Keratinocyte (primary cell): ENCODE measurements at regions not wholly inside any gene's neighbourhood (a gene's known extent, or its start where the extent isn't known, plus 50 kb on each side); places are given as distances from the start of the nearest gene placed in this dataset.

Source experiments
- DNase-seq: peaks from one replicate; pipeline ENCODE4 v3.0.0-alpha.2; 2011; ENCODE audit warnings: low read depth, missing footprints, low spot score
- FAIRE-seq: peaks from 2 replicates; lab custom pipeline; 2011; peaks lifted over from hg19 to GRCh38; lab: Jason Lieb, UNC
- H2AFZ ChIP-seq: 2 replicates; pipeline ENCODE4 v1.6.0; 2012; ENCODE audit warnings: low read length, control low read depth, inconsistent platforms; ENCODE audit not compliant: control insufficient read depth
- H3K27ac ChIP-seq: 2 replicates; pipeline ENCODE4 v1.5.1; 2011; ENCODE audit warnings: low read length; ENCODE audit not compliant: control insufficient read depth, insufficient read depth
- H3K27me3 ChIP-seq: 3 replicates; pipeline ENCODE4 v1.6.0; 2011; ENCODE audit warnings: low read length; ENCODE audit not compliant: control insufficient read depth, insufficient read depth; ENCODE audit errors: extremely low read depth
- H3K36me3 ChIP-seq, 2 experiments: 2 replicates in 1 of 2; 3 replicates in 1 of 2; pipeline ENCODE4 v1.5.1; 2011; ENCODE audit warnings: low read length in 2 of 2, mild to moderate bottlenecking in 1 of 2; ENCODE audit not compliant: control insufficient read depth in 2 of 2, insufficient read depth in 2 of 2; ENCODE audit errors: extremely low read depth in 1 of 2
- H3K4me1 ChIP-seq: 3 replicates; pipeline ENCODE4 v1.5.1; 2011; ENCODE audit warnings: low read length; ENCODE audit not compliant: control insufficient read depth, insufficient read depth; ENCODE audit errors: extremely low read depth
- H3K4me2 ChIP-seq: 3 replicates; pipeline ENCODE4 v1.6.0; 2011; ENCODE audit warnings: low read depth, low read length; ENCODE audit not compliant: control insufficient read depth, insufficient read depth; ENCODE audit errors: extremely low read depth
- H3K4me3 ChIP-seq, 3 experiments: fragments of 200-600 bp in 1 of 3; sonication (generic) in 1 of 3; 2 replicates in 2 of 3; 3 replicates in 1 of 3; pipeline ENCODE4 v1.5.1; 2011 to 2016; ENCODE audit warnings: low read length in 3 of 3, mild to moderate bottlenecking in 3 of 3, control low read depth in 2 of 3, inconsistent platforms in 1 of 3, low read depth in 1 of 3, mixed read lengths in 1 of 3, mixed run types in 1 of 3, moderate library complexity in 1 of 3; ENCODE audit not compliant: control insufficient read depth in 2 of 3, insufficient read depth in 2 of 3; ENCODE audit errors: extremely low read depth in 1 of 3
- H3K79me2 ChIP-seq: 2 replicates; pipeline ENCODE4 v1.6.0; 2012; ENCODE audit warnings: low read length; ENCODE audit not compliant: control insufficient read depth, insufficient read depth
- H3K9ac ChIP-seq: 3 replicates; pipeline ENCODE4 v1.6.0; 2011; ENCODE audit warnings: low read length; ENCODE audit not compliant: control insufficient read depth, insufficient read depth; ENCODE audit errors: extremely low read depth
- H3K9me1 ChIP-seq: 3 replicates; pipeline ENCODE4 v1.6.0; 2011; ENCODE audit warnings: low read length; ENCODE audit not compliant: control insufficient read depth, insufficient read depth; ENCODE audit errors: extremely low read depth
- H3K9me3 ChIP-seq: 2 replicates; pipeline ENCODE4 v1.5.1; 2012; ENCODE audit warnings: low read depth, low read length; ENCODE audit not compliant: control insufficient read depth
- H4K20me1 ChIP-seq: 3 replicates; pipeline ENCODE4 v1.6.0; 2011; ENCODE audit warnings: low read length; ENCODE audit not compliant: control insufficient read depth, insufficient read depth; ENCODE audit errors: extremely low read depth
- CTCF ChIP-seq, 3 experiments: IDR thresholded peaks in 1 of 3; conservative IDR thresholded peaks in 1 of 3; optimal IDR thresholded peaks in 1 of 3; 2 replicates in 2 of 3; 3 replicates in 1 of 3; pipeline versions ENCODE3 to v1.5.1; 2011; ENCODE audit warnings: low read length in 3 of 3, mild to moderate bottlenecking in 3 of 3, moderate library complexity in 2 of 3, control low read depth in 1 of 3, inconsistent platforms in 1 of 3; ENCODE audit not compliant: insufficient read depth in 2 of 3; ENCODE audit errors: extremely low read depth in 1 of 3
- EZH2 ChIP-seq: IDR thresholded peaks from one replicate; pipeline ENCODE4 v1.6.1; 2012; ENCODE audit warnings: inconsistent platforms, mild to moderate bottlenecking, low read length, moderate library complexity
- dilution Hi-C: fragments of 300-500 bp; cut with MboI; formaldehyde crosslinking; loops from one replicate; pipeline ENCODE4 v1.7.0; 2020; ENCODE audit warnings: low sequenced_read_pairs; ENCODE audit not compliant: extremely low pct_ligation_motif_present

- H3K9me3 ChIP-seq: no peaks in the 10 kb centered on the region
- TF ChIP-seq CTCF (optimal IDR thresholded peaks at IDR 0.05 in 1 of 3, IDR thresholded peaks at IDR 0.05 in 1 of 3, conservative IDR thresholded peaks at IDR 0.05 in 1 of 3; ENCODE audit: extremely low read depth in 1 of 3, insufficient read depth in 2 of 3, low read length in 3 of 3): no peak
- TF ChIP-seq EZH2: no peak
- H2AFZ ChIP-seq: no peak overlapping the region
- no peaks in the 10 kb centered on the region for H3K79me2 ChIP-seq
- no peak overlapping the region for H3K27ac ChIP-seq
- DNase-seq: no peak
- H3K27me3 ChIP-seq: no peaks in the 10 kb centered on the region
- dilution Hi-C loops: no loop called here
- H4K20me1 ChIP-seq: no peaks in the 10 kb centered on the region
- H3K36me3 ChIP-seq: no peaks in the 10 kb centered on the region
- no peaks in the 10 kb centered on the region for H3K9me1 ChIP-seq
- H3K4me2 ChIP-seq: no peak overlapping the region
- H3K4me1 ChIP-seq: peaks cover 25% of the 10 kb centered on the region
- H3K9ac ChIP-seq: no peak overlapping the region
- H3K4me3 ChIP-seq: no peak overlapping the region
- FAIRE-seq: no peak
Observed at GRCh38 chr3:27655547-27655946, 66.6 kb downstream of the EOMES start.

- Histone ChIP-seq H3K9ac (no peak overlapping the region), H4K20me1 (no peaks in the 10 kb centered on the region), H3K4me2 (no peak overlapping the region), H3K27ac (no peak overlapping the region), H3K27me3 (no peaks in the 10 kb centered on the region), H3K4me3 (no peak overlapping the region), H3K9me3 (no peaks in the 10 kb centered on the region), H3K9me1 (no peaks in the 10 kb centered on the region), H3K4me1 (peaks cover 21% of the 10 kb centered on the region), H3K36me3 (no peaks in the 10 kb centered on the region), H2AFZ (no peak overlapping the region), H3K79me2 (no peaks in the 10 kb centered on the region)
- dilution Hi-C loops: no loop called here
- FAIRE-seq (no peak), DNase-seq (no peak)
- TF ChIP-seq EZH2: no peak
- no peak for TF ChIP-seq CTCF (optimal IDR thresholded peaks at IDR 0.05 in 1 of 3, IDR thresholded peaks at IDR 0.05 in 1 of 3, conservative IDR thresholded peaks at IDR 0.05 in 1 of 3; ENCODE audit: extremely low read depth in 1 of 3, insufficient read depth in 2 of 3, low read length in 3 of 3)
Observed at GRCh38 chr3:27653803-27654558, 68.1 kb downstream of the EOMES start.
